Cardiac fibroblast (primary cell): ENCODE measurements at regions not wholly inside any gene's neighbourhood (a gene's known extent, or its start where the extent isn't known, plus 50 kb on each side); places are given as distances from the start of the nearest gene placed in this dataset.
A peak's percentile ranks its signal among the peaks of the same experiment; 100 is the strongest.

Source experiments
- DNase-seq, 2 donors: peaks; one replicate each; pipeline versions ENCODE4 v3.0.0 to v3.0.0-alpha.2; 2010; ENCODE audit warnings: low read depth in 2 of 2
- H3K4me3 ChIP-seq, 2 donors: replicated peaks in 1 of 2; 1 replicate in 1 of 2; 2 replicates in 1 of 2; pipeline ENCODE4 v1.5.1; 2011; ENCODE audit warnings: low read depth in 2 of 2, low read length in 2 of 2, mild to moderate bottlenecking in 2 of 2, moderate library complexity in 1 of 2
- TF ChIP-seq, protein P1 (sequence below): IDR thresholded peaks from one replicate; pipeline ENCODE4 v1.5.1; 2011; ENCODE audit warnings: low read depth, mild to moderate bottlenecking, low read length, inconsistent platforms

DNA sequence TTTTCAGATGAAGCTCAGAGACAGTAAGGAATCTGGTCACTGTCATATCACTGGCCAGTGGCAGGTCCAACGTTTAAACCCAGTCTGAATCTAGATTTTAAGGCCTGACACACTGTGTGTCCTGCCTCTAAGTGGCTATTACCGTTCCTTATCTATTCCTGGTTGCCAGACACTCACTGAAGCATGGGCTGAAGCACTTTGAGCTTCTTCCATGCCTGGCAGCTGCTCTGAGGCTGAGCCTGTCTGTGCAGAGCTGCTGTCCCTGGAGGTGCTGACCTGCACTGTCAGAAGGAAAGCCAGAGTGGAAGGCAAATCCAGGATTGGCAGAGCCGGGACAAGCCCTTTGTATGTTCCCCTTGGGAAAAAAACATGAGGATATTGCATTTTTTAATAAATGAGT, 109.2 kb upstream of the SLC7A1 start:
- TF ChIP-seq, protein P1, sequence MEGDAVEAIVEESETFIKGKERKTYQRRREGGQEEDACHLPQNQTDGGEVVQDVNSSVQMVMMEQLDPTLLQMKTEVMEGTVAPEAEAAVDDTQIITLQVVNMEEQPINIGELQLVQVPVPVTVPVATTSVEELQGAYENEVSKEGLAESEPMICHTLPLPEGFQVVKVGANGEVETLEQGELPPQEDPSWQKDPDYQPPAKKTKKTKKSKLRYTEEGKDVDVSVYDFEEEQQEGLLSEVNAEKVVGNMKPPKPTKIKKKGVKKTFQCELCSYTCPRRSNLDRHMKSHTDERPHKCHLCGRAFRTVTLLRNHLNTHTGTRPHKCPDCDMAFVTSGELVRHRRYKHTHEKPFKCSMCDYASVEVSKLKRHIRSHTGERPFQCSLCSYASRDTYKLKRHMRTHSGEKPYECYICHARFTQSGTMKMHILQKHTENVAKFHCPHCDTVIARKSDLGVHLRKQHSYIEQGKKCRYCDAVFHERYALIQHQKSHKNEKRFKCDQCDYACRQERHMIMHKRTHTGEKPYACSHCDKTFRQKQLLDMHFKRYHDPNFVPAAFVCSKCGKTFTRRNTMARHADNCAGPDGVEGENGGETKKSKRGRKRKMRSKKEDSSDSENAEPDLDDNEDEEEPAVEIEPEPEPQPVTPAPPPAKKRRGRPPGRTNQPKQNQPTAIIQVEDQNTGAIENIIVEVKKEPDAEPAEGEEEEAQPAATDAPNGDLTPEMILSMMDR, result no peak
- DNase-seq, result peak; percentile 5 to 14
- H3K4me3 ChIP-seq, result no peak overlapping the region

DNA sequence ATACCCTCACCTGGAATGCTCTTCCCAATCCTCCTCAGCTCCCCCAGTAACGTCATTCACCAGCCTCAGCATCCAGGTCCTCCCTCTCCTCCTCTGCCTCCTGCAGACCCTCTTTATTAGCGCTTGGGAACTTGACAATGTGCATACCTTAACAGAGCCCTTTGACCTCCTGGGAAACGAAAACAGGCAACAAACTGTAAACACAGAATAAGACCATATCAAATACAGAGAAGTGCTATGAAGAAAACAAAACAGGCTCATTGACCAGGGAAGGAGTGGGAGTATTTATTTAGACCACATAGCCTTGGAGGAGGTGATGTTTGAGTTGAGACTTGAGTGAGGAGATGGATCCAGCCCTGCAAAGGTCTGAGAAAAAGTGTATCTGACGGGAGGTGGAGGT, 107.9 kb upstream of the SLC7A1 start:
- TF ChIP-seq, protein P1, result no peak
- H3K4me3 ChIP-seq, result no peak overlapping the region

GRCh38 chr13:29702912-29703351, 107.4 kb upstream of the SLC7A1 start:
- DNase-seq, result peak; percentile 89 to 90
- H3K4me3 ChIP-seq, result peak overlapping the region in 1 of 2 donors; percentile 3
- TF ChIP-seq, protein P1, result no peak

More for the DNA sequence above, 107.9 kb upstream of the SLC7A1 start:
- DNase-seq, result no peak

DNA sequence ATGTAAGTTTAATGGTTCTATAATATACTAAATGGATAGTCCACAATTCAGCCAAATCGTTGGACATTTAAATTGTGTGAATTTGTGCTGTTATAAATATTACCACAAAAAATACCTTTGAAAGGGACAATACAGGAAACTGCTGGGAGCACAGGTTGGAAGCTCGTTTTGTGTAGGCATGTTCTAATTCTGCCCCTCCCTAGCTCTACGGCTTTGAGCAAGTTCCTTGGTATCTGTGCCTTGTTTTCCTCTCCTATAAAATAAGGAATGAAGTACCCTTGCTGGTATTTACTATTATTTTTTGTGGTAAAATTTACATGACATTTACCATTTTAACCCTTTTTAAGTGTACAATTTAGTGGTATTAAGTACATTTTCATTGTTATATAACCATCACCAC, 102.6 kb upstream of the SLC7A1 start:
- DNase-seq, result no peak
- H3K4me3 ChIP-seq, result no peak overlapping the region
- TF ChIP-seq, protein P1, result no peak

GRCh38 chr13:29696606-29697005, 101.1 kb upstream of the SLC7A1 start:
- DNase-seq, result no peak
- H3K4me3 ChIP-seq, result no peak overlapping the region
- TF ChIP-seq, protein P1, result no peak

DNA sequence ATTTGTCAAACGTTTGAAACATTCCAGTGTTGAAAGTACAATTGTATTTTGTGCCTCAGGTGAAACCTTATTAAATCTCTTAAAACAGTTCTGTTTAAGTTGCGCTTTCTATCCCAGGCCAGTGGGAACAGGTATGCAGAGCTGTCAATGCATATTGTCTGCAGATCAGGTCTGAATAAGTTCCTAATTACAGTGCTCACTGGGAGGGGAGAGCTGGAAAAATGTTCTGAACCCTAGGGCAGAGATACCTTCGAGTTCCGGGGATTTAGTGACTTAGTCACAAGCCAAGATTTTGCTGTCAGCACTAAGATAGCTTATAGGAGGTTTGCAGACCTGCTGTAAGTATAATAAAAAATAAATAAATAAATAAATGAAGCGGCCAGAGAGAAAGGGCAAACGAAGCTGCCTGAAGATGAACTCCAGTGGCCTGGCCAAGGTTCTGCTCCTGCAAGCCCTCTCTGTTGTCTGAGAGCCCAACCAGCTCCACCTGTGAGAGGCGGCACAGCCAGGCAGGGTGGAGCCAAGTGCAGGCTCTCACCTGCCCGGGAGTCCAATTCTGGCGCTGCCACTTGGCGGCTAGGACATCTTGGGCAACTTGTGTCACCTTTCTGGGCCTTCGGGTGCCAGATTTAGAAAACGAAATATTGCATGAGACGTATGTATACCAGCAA, 97.9 kb upstream of the SLC7A1 start:
- TF ChIP-seq, protein P1, result no peak
- H3K4me3 ChIP-seq, result no peak overlapping the region
- no peak for DNase-seq

DNA sequence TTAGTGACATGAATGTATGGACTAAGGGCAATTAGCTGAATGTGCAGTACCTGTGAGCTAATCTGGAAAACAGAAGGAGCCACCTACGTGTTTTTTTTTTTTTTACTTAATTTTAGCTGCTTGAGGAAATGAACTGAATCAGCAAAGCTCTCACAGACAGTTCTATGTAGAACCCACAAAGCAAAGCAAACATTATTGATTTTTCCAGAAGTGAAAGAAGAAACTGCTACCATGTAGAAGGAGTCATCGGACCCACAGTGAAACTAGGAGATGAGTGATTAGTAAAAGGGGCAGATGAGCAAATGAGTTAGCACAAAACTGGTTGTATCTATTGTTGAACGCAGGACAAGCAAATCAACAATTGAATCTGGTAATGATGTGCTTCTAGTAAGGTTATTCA, 94.1 kb upstream of the SLC7A1 start:
- no peak overlapping the region for H3K4me3 ChIP-seq
- TF ChIP-seq, protein P1, result no peak
- DNase-seq, result no peak
